GM18499 (cell line): ENCODE measurements at regions not wholly inside any gene's neighbourhood (a gene's known extent, or its start where the extent isn't known, plus 50 kb on each side); places are given as distances from the start of the nearest gene placed in this dataset.
"Not testable (repeated sequence)": the region's sequence is repeated elsewhere in the genome, so short reads cannot be mapped to it uniquely, and the experiment has no call there.

ENCODE experiments used
- ATAC-seq: cut with Tn5 transposase; IDR thresholded peaks from one replicate; pipeline ENCODE4 v1.9.1; 2021; ENCODE audit warnings: moderate number of reproducible peaks; ENCODE audit not compliant: insufficient read depth, unreplicated experiment

- not testable (repeated sequence) for ATAC-seq
These were observed 979.6 kb downstream of the LTN1 start for GRCh38 chr21:28013123-28013522.

GRCh38 chr21:28011970-28012369 lies 980.7 kb downstream of the LTN1 start:
- ATAC-seq = not testable (repeated sequence)

- not testable (repeated sequence) for ATAC-seq
These were observed 984.4 kb downstream of the LTN1 start for GRCh38 chr21:28008245-28008644.

- ATAC-seq = not testable (repeated sequence)
These were observed 989.0 kb downstream of the LTN1 start for GRCh38 chr21:28003627-28004026.

- not testable (repeated sequence) for ATAC-seq
These were observed 995.8 kb downstream of the LTN1 start for GRCh38 chr21:27996906-27997305.

- not testable (repeated sequence) for ATAC-seq
These were observed 1007.9 kb downstream of the LTN1 start for GRCh38 chr21:27984663-27985325.

- not testable (repeated sequence) for ATAC-seq
These were observed 1012.6 kb upstream of the ADAMTS5 start for GRCh38 chr21:27979446-27979845.

GRCh38 chr21:27975514-27975913 lies 1008.6 kb upstream of the ADAMTS5 start:
- ATAC-seq = no peak

- ATAC-seq = not testable (repeated sequence)
These were observed 1007.3 kb upstream of the ADAMTS5 start for GRCh38 chr21:27974152-27974551.

GRCh38 chr21:27968240-27968639 lies 1001.4 kb upstream of the ADAMTS5 start:
- not testable (repeated sequence) for ATAC-seq

GRCh38 chr21:27954543-27955165 lies 987.8 kb upstream of the ADAMTS5 start:
- no peak for ATAC-seq

GRCh38 chr21:27953340-27954045 lies 986.6 kb upstream of the ADAMTS5 start:
- ATAC-seq = no peak

GRCh38 chr21:27949093-27949492 lies 982.2 kb upstream of the ADAMTS5 start:
- ATAC-seq = not testable (repeated sequence)

GRCh38 chr21:27930108-27930767 lies 963.4 kb upstream of the ADAMTS5 start:
- not testable (repeated sequence) for ATAC-seq

- not testable (repeated sequence) for ATAC-seq
These were observed 962.3 kb upstream of the ADAMTS5 start for GRCh38 chr21:27929179-27929578.

GRCh38 chr21:27928534-27929115 lies 961.7 kb upstream of the ADAMTS5 start:
- not testable (repeated sequence) for ATAC-seq

- not testable (repeated sequence) for ATAC-seq
These were observed 954.5 kb upstream of the ADAMTS5 start for GRCh38 chr21:27921421-27921820.

- ATAC-seq = not testable (repeated sequence)
These were observed 951.1 kb upstream of the ADAMTS5 start for GRCh38 chr21:27917966-27918365.

GRCh38 chr21:27916326-27916725 lies 949.4 kb upstream of the ADAMTS5 start:
- ATAC-seq = not testable (repeated sequence)

GRCh38 chr21:27912133-27912532 lies 945.2 kb upstream of the ADAMTS5 start:
- not testable (repeated sequence) for ATAC-seq
